K562 (cell line): ENCODE measurements at regions not wholly inside any gene's neighbourhood (a gene's known extent, or its start where the extent isn't known, plus 50 kb on each side); places are given as distances from the start of the nearest gene placed in this dataset.

ENCODE experiments used
- BACH1 ChIP-seq: fragments of 200-800 bp; sonication (Bioruptor generic); IDR thresholded peaks from 2 replicates; pipeline ENCODE4 v1.6.1; 2016; ENCODE audit warnings: missing genetic modification characterization, missing compliant biosample characterization
- CTCF ChIP-seq, 3 experiments: IDR thresholded peaks in 2 of 3; conservative IDR thresholded peaks in 1 of 3; 2 replicates each; pipeline ENCODE4 v1.5.1; 2011 to 2012; ENCODE audit warnings: low read length in 3 of 3, mild to moderate bottlenecking in 3 of 3, control low read depth in 2 of 3, improper control_type of control experiment in 1 of 3, inconsistent platforms in 1 of 3, low read depth in 1 of 3, mixed read lengths in 1 of 3, moderate library complexity in 1 of 3; ENCODE audit not compliant: insufficient read depth in 2 of 3
- EZH2 ChIP-seq: IDR thresholded peaks from 2 replicates; pipeline ENCODE4 v1.6.1; 2012; ENCODE audit warnings: low read depth, mild to moderate bottlenecking, inconsistent platforms, low read length, borderline replicate concordance
- GABPB2 ChIP-seq: fragments of 250-450 bp; sonication (Bioruptor Pico); conservative IDR thresholded peaks from 2 replicates; pipeline ENCODE4 v1.5.1; 2021; ENCODE audit warnings: mild to moderate bottlenecking
- HNRNPK ChIP-seq: fragments of 200-400 bp; formaldehyde crosslinking; IDR thresholded peaks from one replicate; pipeline ENCODE4 v1.6.1; 2018; ENCODE audit warnings: mild to moderate bottlenecking, low read depth, low read length; ENCODE audit not compliant: poor library complexity, severe bottlenecking
- JUND ChIP-seq, 2 experiments: IDR thresholded peaks; 2 replicates in 1 of 2; 3 replicates in 1 of 2; pipeline ENCODE4 v1.6.1; 2011; ENCODE audit warnings: borderline replicate concordance in 2 of 2, low read depth in 2 of 2, low read length in 2 of 2, improper control_type of control experiment in 1 of 2, missing biosample characterization in 1 of 2, missing genetic modification characterization in 1 of 2, missing genetic modification reagents in 1 of 2
- SIN3A ChIP-seq, 2 experiments: fragments of 150-350 bp in 1 of 2; IDR thresholded peaks; 2 replicates each; pipeline ENCODE4 v1.6.1; 2011 to 2016; ENCODE audit warnings: borderline replicate concordance in 2 of 2, low read depth in 2 of 2, low read length in 2 of 2, mild to moderate bottlenecking in 2 of 2, moderate library complexity in 2 of 2; ENCODE audit not compliant: control insufficient read depth in 1 of 2
- SOX6 ChIP-seq: fragments of 450-650 bp; IDR thresholded peaks from 2 replicates; pipeline ENCODE4 v1.6.1; 2014; ENCODE audit warnings: mild to moderate bottlenecking
- TAF1 ChIP-seq: IDR thresholded peaks from 2 replicates; pipeline ENCODE4 v1.6.1; 2011; ENCODE audit warnings: mild to moderate bottlenecking, low read length, moderate library complexity; ENCODE audit not compliant: insufficient read depth, control insufficient read depth, severe bottlenecking; ENCODE audit errors: extremely low read depth
- THAP7 ChIP-seq: fragments of 250-450 bp; sonication (Bioruptor Pico); IDR thresholded peaks from 2 replicates; pipeline ENCODE4 v1.5.0; 2021
- ZFP36 ChIP-seq: fragments of 150-350 bp; IDR thresholded peaks from 2 replicates; pipeline ENCODE4 v1.6.1; 2018; ENCODE audit warnings: low read length, low read depth; ENCODE audit not compliant: partially characterized antibody

- no peak for TF ChIP-seq SOX6
- TF ChIP-seq TAF1, result peak; percentile 26
- no peak for TF ChIP-seq CTCF (IDR thresholded peaks at IDR 0.05 in 2 of 3, conservative IDR thresholded peaks at IDR 0.05 in 1 of 3; ENCODE audit: insufficient read depth in 2 of 3, low read depth in 1 of 3, low read length in 3 of 3)
- no peak for TF ChIP-seq THAP7 (CRISPR knock-in tag)
- TF ChIP-seq ZFP36, result no peak
- peak in 1 of 2 experiments; percentile 51; a peak in 1 of 4 replicates for TF ChIP-seq SIN3A (IDR thresholded peaks at IDR 0.05; ENCODE audit: borderline replicate concordance in 2 of 2, control insufficient read depth in 1 of 2, low read depth in 2 of 2, low read length in 2 of 2)
- no peak for TF ChIP-seq BACH1 (tag)
- no peak for TF ChIP-seq GABPB2 (CRISPR knock-in tag)
- no peak for TF ChIP-seq JUND (IDR thresholded peaks at IDR 0.05; ENCODE audit: borderline replicate concordance, low read depth, low read length)
- TF ChIP-seq JUND (tag; IDR thresholded peaks at IDR 0.05; ENCODE audit: borderline replicate concordance, low read depth, low read length), result no peak
- TF ChIP-seq HNRNPK, result no peak
- no peak for TF ChIP-seq EZH2
Measured at GRCh38 chr14:30296931-30297405, 262.0 kb upstream of the G2E3 start.
